ENCODE measurements at regions not wholly inside any gene's neighbourhood (a gene's known extent, or its start where the extent isn't known, plus 50 kb on each side); places are given as distances from the start of the nearest gene placed in this dataset.

DNA sequence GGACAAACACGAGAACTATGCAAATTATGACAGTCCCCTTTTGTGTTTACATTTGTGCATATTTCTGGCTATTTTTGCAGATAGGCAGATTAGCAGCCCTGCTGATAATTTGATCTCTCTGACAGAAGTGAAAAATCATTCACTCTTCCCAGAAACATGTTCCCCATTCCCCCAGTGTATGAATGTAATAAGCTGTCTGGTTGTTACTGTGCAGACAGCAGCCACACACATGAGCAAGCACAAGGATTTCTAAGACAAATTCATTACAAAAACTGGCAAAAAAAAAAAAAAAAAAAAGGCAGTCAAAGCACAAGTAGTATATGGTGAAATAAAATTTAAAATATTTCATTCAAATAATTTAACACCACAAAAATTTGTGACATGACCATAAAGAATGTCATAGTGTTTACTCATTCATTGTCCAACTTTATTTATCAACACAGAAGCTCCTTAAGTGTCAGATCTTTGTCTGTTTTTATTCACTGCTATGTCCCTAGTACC lies 95.5 kb upstream of the VGLL2 start:
- TF ChIP-seq, protein P1, sequence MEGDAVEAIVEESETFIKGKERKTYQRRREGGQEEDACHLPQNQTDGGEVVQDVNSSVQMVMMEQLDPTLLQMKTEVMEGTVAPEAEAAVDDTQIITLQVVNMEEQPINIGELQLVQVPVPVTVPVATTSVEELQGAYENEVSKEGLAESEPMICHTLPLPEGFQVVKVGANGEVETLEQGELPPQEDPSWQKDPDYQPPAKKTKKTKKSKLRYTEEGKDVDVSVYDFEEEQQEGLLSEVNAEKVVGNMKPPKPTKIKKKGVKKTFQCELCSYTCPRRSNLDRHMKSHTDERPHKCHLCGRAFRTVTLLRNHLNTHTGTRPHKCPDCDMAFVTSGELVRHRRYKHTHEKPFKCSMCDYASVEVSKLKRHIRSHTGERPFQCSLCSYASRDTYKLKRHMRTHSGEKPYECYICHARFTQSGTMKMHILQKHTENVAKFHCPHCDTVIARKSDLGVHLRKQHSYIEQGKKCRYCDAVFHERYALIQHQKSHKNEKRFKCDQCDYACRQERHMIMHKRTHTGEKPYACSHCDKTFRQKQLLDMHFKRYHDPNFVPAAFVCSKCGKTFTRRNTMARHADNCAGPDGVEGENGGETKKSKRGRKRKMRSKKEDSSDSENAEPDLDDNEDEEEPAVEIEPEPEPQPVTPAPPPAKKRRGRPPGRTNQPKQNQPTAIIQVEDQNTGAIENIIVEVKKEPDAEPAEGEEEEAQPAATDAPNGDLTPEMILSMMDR (IDR thresholded peaks at IDR 0.05): no peak
- no peak for TF ChIP-seq ZFX (IDR thresholded peaks at IDR 0.05; ENCODE audit: borderline replicate concordance)

Measured in 22Rv1 (cell line).